ENCODE measurements at regions not wholly inside any gene's neighbourhood (a gene's known extent, or its start where the extent isn't known, plus 50 kb on each side); places are given as distances from the start of the nearest gene placed in this dataset.

- Histone ChIP-seq H3K9me3 (replicated peaks; ENCODE audit: control insufficient read depth, insufficient read depth, low read depth, low read length) (no peaks in the 10 kb centered on the region), H4K20me1 (replicated peaks; ENCODE audit: control insufficient read depth, insufficient read depth, low read length) (no peaks in the 10 kb centered on the region), H2AFZ (ENCODE audit: low read depth, low read length) (no peak overlapping the region), H3K9ac (ENCODE audit: insufficient read depth in 1 of 2, low read depth in 2 of 2, low read length in 2 of 2) (no peak overlapping the region), H3K9me1 (ENCODE audit: control insufficient read depth, insufficient read depth, low read length) (no peaks in the 10 kb centered on the region), H3K27ac (ENCODE audit: extremely low read depth, low read depth, low read length) (no peak overlapping the region), H3K4me3 (no peak overlapping the region), H3K4me2 (ENCODE audit: insufficient read depth, low read length) (no peak overlapping the region), H3K79me2 (ENCODE audit: control insufficient read depth, insufficient read depth, low read length) (no peaks in the 10 kb centered on the region), H3K36me3 (ENCODE audit: control insufficient read depth, insufficient read depth, low read length) (no peaks in the 10 kb centered on the region), H3K27me3 (ENCODE audit: control insufficient read depth in 2 of 2, insufficient read depth in 2 of 2, low read length in 2 of 2) (peaks cover 14 to 16% of the 10 kb centered on the region in 2 experiments; a peak in 3 of 5 replicates), H3K4me1 (replicated peaks in 1 of 2; ENCODE audit: control insufficient read depth in 2 of 2, insufficient read depth in 2 of 2, low read length in 2 of 2) (no peaks in the 10 kb centered on the region)
- DNase-seq (ENCODE audit: extremely low read depth in 1 of 4, low spot score in 3 of 4) (no peak), FAIRE-seq (no peak), ATAC-seq (no peak)
- CTCF ChIA-PET (ENCODE audit: low intra/inter-chr PET ratio): no interaction called here
- WGBS (ENCODE audit: insufficient coverage, low coverage, missing lambda C conversion rate): 2% methylated on average over 5 of the region's 5 CpGs
- intact Hi-C loops (cut with micrococcal nuclease) (no loop called here), in situ Hi-C loops (cut with MboI) (no loop called here)
- BruUV-seq (replicated peaks): no TSS peak
- no peak for TF ChIP-seq CC2D1A (IDR thresholded peaks at IDR 0.05)
- TF ChIP-seq RBM25 (IDR thresholded peaks at IDR 0.05; ENCODE audit: low read depth, low read length, severe bottlenecking): peak; percentile 75
- POLR2A ChIA-PET: no interaction called here
Measured at GRCh38 chr2:54381293-54381692, 74.8 kb upstream of the SPTBN1 start.

DNA sequence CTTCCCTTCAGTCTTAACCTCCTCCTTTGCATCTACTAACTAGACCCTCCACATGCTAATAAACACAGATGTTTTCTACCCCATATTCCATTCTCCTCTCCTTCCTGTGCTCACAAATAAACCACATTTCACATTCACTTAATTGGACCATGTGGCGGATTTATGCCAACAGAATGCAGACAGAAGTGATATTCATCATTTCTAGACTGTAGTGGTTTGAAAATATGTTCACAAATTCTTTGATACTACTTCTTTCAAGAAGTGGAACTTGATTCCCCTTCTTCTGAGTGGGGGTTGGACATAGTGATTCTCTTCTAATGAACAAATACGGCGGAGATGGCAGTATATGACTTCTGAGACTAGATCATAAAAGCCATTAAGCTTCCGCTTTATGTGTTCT lies 73.5 kb upstream of the SPTBN1 start:
- H3K4me2 ChIP-seq (ENCODE audit: insufficient read depth, low read length): no peak overlapping the region
- no peak overlapping the region for H2AFZ ChIP-seq (ENCODE audit: low read depth, low read length)
- no peaks in the 10 kb centered on the region for H3K79me2 ChIP-seq (ENCODE audit: control insufficient read depth, insufficient read depth, low read length)
- ChIA-PET CTCF (ENCODE audit: low intra/inter-chr PET ratio) (no interaction called here), POLR2A (no interaction called here)
- no TSS peak for BruUV-seq (replicated peaks)
- no peaks in the 10 kb centered on the region for H3K4me1 ChIP-seq (replicated peaks in 1 of 2; ENCODE audit: control insufficient read depth in 2 of 2, insufficient read depth in 2 of 2, low read length in 2 of 2)
- no peak overlapping the region for H3K9ac ChIP-seq (ENCODE audit: insufficient read depth in 1 of 2, low read depth in 2 of 2, low read length in 2 of 2)
- in situ Hi-C loops (cut with MboI) (no loop called here), intact Hi-C loops (cut with micrococcal nuclease) (no loop called here)
- peaks cover 5 to 7% of the 10 kb centered on the region in 2 experiments; a peak in 4 of 5 replicates for H3K27me3 ChIP-seq (ENCODE audit: control insufficient read depth in 2 of 2, insufficient read depth in 2 of 2, low read length in 2 of 2)
- no peaks in the 10 kb centered on the region for H3K9me1 ChIP-seq (ENCODE audit: control insufficient read depth, insufficient read depth, low read length)
- H4K20me1 ChIP-seq (replicated peaks; ENCODE audit: control insufficient read depth, insufficient read depth, low read length): no peaks in the 10 kb centered on the region
- no peak for FAIRE-seq
- H3K4me3 ChIP-seq: no peak overlapping the region
- WGBS (ENCODE audit: insufficient coverage, low coverage, missing lambda C conversion rate): 11% methylated on average over 4 of the region's 4 CpGs
- H3K9me3 ChIP-seq (replicated peaks; ENCODE audit: control insufficient read depth, insufficient read depth, low read depth, low read length): no peaks in the 10 kb centered on the region
- no peak overlapping the region for H3K27ac ChIP-seq (ENCODE audit: extremely low read depth, low read depth, low read length)
- H3K36me3 ChIP-seq (ENCODE audit: control insufficient read depth, insufficient read depth, low read length): no peaks in the 10 kb centered on the region
- ATAC-seq: no peak
- no peak for DNase-seq (ENCODE audit: extremely low read depth in 1 of 4, low spot score in 3 of 4)
- no peak for TF ChIP-seq CCAR2 (IDR thresholded peaks at IDR 0.05; ENCODE audit: low read depth, low read length)
- no peak for TF ChIP-seq ZNF592 (IDR thresholded peaks at IDR 0.05)
- TF ChIP-seq, protein P1, sequence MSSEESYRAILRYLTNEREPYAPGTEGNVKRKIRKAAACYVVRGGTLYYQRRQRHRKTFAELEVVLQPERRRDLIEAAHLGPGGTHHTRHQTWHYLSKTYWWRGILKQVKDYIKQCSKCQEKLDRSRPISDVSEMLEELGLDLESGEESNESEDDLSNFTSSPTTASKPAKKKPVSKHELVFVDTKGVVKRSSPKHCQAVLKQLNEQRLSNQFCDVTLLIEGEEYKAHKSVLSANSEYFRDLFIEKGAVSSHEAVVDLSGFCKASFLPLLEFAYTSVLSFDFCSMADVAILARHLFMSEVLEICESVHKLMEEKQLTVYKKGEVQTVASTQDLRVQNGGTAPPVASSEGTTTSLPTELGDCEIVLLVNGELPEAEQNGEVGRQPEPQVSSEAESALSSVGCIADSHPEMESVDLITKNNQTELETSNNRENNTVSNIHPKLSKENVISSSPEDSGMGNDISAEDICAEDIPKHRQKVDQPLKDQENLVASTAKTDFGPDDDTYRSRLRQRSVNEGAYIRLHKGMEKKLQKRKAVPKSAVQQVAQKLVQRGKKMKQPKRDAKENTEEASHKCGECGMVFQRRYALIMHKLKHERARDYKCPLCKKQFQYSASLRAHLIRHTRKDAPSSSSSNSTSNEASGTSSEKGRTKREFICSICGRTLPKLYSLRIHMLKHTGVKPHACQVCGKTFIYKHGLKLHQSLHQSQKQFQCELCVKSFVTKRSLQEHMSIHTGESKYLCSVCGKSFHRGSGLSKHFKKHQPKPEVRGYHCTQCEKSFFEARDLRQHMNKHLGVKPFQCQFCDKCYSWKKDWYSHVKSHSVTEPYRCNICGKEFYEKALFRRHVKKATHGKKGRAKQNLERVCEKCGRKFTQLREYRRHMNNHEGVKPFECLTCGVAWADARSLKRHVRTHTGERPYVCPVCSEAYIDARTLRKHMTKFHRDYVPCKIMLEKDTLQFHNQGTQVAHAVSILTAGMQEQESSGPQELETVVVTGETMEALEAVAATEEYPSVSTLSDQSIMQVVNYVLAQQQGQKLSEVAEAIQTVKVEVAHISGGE (CRISPR knock-in tag; IDR thresholded peaks at IDR 0.05): no peak
- no peak for TF ChIP-seq HSF4 (CRISPR knock-in tag; IDR thresholded peaks at IDR 0.05; ENCODE audit: borderline replicate concordance)
- TF ChIP-seq ZNF143 (CRISPR knock-in tag; IDR thresholded peaks at IDR 0.05): no peak
- no peak for TF ChIP-seq ZNF586 (CRISPR knock-in tag; conservative IDR thresholded peaks at IDR 0.05)

Data from K562 (cell line).